GM12873 (cell line): ENCODE measurements at regions not wholly inside any gene's neighbourhood (a gene's known extent, or its start where the extent isn't known, plus 50 kb on each side); places are given as distances from the start of the nearest gene placed in this dataset.

Experiments used
- CTCF ChIP-seq: IDR thresholded peaks from 2 replicates; pipeline ENCODE4 v1.5.1; 2012; ENCODE audit warnings: low read depth, mild to moderate bottlenecking, moderate library complexity, low read length, control low read depth; ENCODE audit not compliant: insufficient read depth; ENCODE audit errors: missing control alignments

DNA sequence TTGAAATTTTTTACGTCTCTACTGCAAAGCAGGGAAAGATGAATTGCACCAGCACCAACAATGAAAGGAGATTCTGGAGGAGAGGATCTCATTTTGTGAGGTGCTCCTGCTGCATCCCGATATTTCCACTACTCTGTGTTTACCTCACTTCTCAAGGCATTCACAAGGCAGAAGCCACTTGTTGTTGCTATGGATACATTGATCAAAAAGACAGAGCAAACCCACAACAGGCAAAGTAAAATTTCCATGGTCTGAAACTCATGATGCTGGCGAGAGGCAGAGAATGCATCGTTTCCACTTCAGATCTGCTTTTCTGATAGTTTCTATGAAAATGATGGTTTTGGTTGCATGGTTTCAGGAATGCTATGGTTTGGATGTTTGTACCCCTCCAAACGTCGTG, 323.3 kb downstream of the ASMT start:
- TF ChIP-seq CTCF: no peak

GRCh38 chrX:1941321-1941720, 326.5 kb downstream of the ASMT start:
- TF ChIP-seq CTCF: no peak

- TF ChIP-seq CTCF: no peak
Observed at GRCh38 chrX:1945879-1946278, 331.0 kb downstream of the ASMT start.

- no peak for TF ChIP-seq CTCF
Observed at GRCh38 chrX:1946974-1947373, 332.1 kb downstream of the ASMT start.
